Right forelimb (tissue), 1 donor: ENCODE measurements at regions not wholly inside any gene's neighbourhood (a gene's known extent, or its start where the extent isn't known, plus 50 kb on each side); places are given as distances from the start of the nearest gene placed in this dataset.

Experiments
- DNase-seq: peaks from one replicate; pipeline ENCODE4 v3.0.0-alpha.2; 2018

DNA sequence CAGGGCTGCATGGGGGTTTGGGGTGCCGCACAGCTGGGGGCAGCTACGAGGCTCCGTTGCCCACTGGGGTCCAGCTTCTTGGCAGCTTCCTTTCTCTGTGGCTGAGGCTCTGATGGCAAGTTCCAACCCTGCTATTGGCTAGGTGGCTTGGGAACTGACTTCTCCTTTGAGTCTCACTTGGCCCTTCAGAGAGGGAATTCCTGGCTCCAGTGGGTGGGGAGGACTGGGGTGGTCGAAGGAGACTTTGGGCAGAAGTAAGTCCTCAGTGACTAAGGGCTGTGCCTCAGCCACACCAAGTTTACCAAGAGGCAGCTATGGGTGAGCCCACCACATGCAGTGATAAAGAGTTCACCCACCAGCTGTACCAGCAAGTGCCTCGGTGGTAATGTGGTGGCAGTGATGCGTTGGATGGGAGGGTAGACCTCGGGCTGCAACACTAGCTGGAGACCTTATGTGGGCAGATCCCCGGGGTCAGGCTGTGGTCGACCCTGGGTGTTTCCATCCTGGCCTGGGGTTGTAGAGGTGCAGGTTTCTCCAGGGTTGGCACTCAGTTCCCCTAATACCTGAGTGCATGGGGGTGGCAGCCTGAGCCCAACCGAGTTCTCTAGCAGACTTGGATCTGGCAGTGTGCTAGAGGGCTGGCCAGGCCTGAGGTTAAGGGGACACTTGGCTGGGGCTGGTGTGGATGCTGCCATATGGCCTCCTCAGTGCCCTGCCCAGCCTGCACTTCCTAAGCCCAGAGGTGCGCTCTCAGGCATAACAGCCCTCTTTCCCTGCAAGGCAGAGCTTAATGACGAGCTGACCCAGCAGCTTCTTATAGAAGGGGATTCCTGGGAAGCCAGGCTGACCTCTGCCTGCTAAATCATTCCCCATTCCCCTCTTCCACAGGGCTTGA lies 197.0 kb upstream of the CADM1 start:
- DNase-seq, result no peak

GRCh38 chr11:115700496-115700895 lies 196.3 kb upstream of the CADM1 start:
- no peak for DNase-seq

GRCh38 chr11:115699733-115700132 lies 195.5 kb upstream of the CADM1 start:
- no peak for DNase-seq

- DNase-seq, result no peak
These were observed 195.1 kb upstream of the CADM1 start for GRCh38 chr11:115699326-115699725.

GRCh38 chr11:115698243-115698642 lies 194.0 kb upstream of the CADM1 start:
- no peak for DNase-seq

- DNase-seq, result no peak
These were observed 192.3 kb upstream of the CADM1 start for GRCh38 chr11:115696563-115696962.

GRCh38 chr11:115695677-115696364 lies 191.6 kb upstream of the CADM1 start:
- DNase-seq, result no peak

- DNase-seq, result no peak
These were observed 188.8 kb upstream of the CADM1 start for GRCh38 chr11:115693002-115693401.

DNA sequence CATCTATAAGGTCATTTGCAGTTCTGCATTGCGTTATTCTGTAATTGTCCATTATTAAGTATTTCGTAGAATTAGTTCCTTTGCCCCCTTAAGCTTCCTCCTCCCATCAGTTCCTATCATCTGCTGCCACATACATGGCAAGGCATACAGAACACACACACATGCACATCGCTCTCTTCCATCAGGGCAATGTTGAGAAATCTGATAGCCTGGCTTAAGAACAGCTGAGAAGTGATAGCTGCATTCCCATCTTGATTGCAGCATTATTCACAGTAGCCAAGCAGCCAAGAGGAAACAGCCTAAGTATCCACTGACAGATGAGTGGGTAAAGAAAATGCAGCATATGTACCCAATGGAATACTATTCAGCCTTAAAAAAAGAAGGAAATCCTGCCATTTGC lies 186.8 kb upstream of the CADM1 start:
- no peak for DNase-seq

DNA sequence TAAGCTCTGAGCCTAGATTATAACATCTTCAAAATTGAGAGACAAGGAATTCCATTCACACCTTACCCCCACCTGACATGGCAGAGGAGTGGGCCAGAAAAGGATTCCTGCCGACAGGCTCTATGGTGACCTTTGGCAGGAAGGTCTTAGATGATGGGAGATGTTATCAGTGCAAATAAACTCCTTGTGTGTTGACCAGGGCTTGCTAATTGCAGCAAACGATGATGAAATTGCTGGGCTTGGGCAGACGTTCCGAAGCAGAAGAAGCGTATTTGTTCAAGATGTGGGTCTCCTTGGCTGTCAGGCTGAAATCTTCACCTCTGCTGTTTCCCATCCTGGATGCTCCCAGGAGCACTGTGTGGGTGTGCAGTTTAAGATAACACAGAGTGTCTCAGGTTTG lies 183.7 kb upstream of the CADM1 start:
- no peak for DNase-seq

GRCh38 chr11:115684699-115685098 lies 180.5 kb upstream of the CADM1 start:
- no peak for DNase-seq

GRCh38 chr11:115684135-115684534 lies 179.9 kb upstream of the CADM1 start:
- DNase-seq, result no peak

DNA sequence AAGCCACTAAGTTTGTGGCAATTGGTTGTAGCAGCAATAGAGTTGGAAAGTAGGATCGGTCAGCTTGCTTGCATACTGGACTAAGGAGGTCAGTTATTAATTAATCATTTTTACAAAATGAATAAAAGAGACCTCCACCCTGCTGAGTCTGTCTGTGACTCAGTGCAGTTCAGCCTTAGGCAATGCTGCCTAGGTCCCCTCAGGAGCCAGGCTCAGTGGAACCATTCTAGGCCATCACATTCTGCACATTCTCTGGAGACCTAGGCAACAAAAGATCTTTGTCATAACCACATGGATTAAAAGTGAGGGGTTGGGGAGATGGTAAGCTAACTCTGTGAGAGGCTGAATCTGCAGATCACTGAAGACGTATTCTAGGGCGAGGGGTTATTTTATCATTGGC lies 178.7 kb upstream of the CADM1 start:
- no peak for DNase-seq

DNA sequence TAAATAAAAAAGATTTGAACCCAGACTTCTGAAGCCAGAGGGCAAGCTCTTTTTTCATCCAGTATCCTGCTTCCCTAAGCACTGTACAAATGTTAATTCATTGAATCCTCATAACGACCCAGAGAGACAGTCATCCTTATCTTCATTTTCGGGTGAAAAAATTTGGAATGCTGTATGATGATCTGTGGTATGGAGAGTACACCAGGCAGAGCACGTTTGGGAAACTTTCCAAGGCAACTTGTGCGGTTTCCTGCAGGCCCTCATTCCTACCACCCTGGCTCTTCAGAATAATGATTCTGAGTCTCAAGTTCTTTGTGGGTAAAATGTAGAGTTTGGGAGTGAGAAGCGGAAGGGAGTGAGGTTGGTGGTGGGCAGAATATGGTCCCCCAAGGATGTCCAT lies 177.9 kb upstream of the CADM1 start:
- DNase-seq, result no peak

- DNase-seq, result no peak
These were observed 175.7 kb upstream of the CADM1 start for GRCh38 chr11:115679945-115680344.

GRCh38 chr11:115678942-115679341 lies 174.7 kb upstream of the CADM1 start:
- no peak for DNase-seq

- DNase-seq, result no peak
These were observed 173.0 kb upstream of the CADM1 start for GRCh38 chr11:115677190-115677589.

GRCh38 chr11:115676768-115677167 lies 172.6 kb upstream of the CADM1 start:
- DNase-seq, result no peak

DNA sequence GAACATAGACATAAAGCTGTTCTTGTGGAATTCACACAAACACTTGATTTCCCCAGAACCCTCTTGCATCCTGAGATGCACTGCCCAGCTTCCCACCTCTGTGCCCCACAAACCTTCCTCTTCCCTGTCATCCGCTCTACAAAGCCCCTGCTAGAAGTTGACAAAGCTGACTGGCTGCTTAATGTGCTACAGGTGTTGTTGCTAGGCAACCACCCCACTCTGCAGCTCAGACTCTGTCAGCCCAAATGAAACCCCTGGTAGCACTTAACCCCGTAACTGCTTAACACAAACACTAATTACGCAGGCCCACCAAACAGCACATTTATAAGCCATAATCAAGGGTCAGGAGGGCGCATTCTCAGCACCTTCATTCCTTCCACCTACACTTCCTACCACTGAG lies 172.0 kb upstream of the CADM1 start:
- DNase-seq, result no peak

- no peak for DNase-seq
These were observed 170.8 kb upstream of the CADM1 start for GRCh38 chr11:115674937-115675544.

GRCh38 chr11:115674176-115674936 lies 170.1 kb upstream of the CADM1 start:
- no peak for DNase-seq

- no peak for DNase-seq
These were observed 169.5 kb upstream of the CADM1 start for GRCh38 chr11:115673720-115674119.

DNA sequence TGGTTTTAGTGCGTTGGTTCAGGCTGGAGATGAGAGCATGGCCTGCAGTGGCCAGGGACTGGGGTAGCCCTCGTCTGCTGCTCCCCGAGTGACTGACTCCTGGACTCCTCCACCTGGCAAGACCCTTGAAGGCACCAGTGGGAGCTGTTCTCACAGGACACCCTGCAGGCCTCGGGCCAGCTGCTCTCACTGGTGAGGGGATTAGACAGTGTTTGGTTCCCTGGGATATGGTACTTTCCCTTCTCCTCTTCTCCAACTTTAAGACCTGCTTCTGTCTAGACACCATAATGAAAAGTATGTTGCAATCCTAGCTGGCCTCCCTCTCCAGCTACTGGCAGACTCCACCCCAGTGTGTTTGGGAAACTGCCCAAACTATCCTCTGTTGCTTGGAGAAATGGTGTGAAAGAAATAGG lies 168.8 kb upstream of the CADM1 start:
- no peak for DNase-seq
